GM12878 (cell line): ENCODE measurements at regions not wholly inside any gene's neighbourhood (a gene's known extent, or its start where the extent isn't known, plus 50 kb on each side); places are given as distances from the start of the nearest gene placed in this dataset.

Experiments used
- ATF3 ChIP-seq: IDR thresholded peaks from 2 replicates; pipeline ENCODE4 v1.6.1; 2011; ENCODE audit warnings: low read depth, mild to moderate bottlenecking, low read length, moderate library complexity, borderline replicate concordance; ENCODE audit errors: extremely low read depth
- EP300 ChIP-seq, 2 experiments: fragments of 150-350 bp in 1 of 2; IDR thresholded peaks; 2 replicates each; pipeline ENCODE4 v1.6.1; 2011 to 2012; ENCODE audit warnings: low read depth in 2 of 2, low read length in 2 of 2, borderline replicate concordance in 1 of 2, improper control_type of control experiment in 1 of 2, inconsistent platforms in 1 of 2; ENCODE audit not compliant: control insufficient read depth in 1 of 2
- EZH2 ChIP-seq: IDR thresholded peaks from 2 replicates; pipeline ENCODE4 v1.6.1; 2012; ENCODE audit warnings: low read depth, mild to moderate bottlenecking, control low read depth, inconsistent platforms, low read length, borderline replicate concordance; ENCODE audit not compliant: control insufficient read depth
- PKNOX1 ChIP-seq: fragments of 450-650 bp; IDR thresholded peaks from 2 replicates; pipeline ENCODE4 v1.6.1; 2016; ENCODE audit warnings: mild to moderate bottlenecking
- POLR2A ChIP-seq: IDR thresholded peaks from 2 replicates; pipeline ENCODE4 v1.6.1; 2011; ENCODE audit warnings: low read depth, mild to moderate bottlenecking, low read length
- SUZ12 ChIP-seq: fragments of 200-600 bp; sonication (generic); IDR thresholded peaks from one replicate; pipeline ENCODE4 v1.6.1; 2018; ENCODE audit warnings: antibody characterized with exemption, mild to moderate bottlenecking; ENCODE audit not compliant: unreplicated experiment
- YY1 ChIP-seq: IDR thresholded peaks from 2 replicates; pipeline ENCODE4 v1.6.1; 2011; ENCODE audit warnings: low read depth, mild to moderate bottlenecking, low read length
- ZNF207 ChIP-seq: fragments of 450-650 bp; IDR thresholded peaks from 2 replicates; pipeline ENCODE4 v1.6.1; 2014; ENCODE audit warnings: antibody characterized with exemption, mild to moderate bottlenecking, borderline replicate concordance
- TF ChIP-seq, protein P1 (sequence below), 3 experiments: IDR thresholded peaks in 2 of 3; conservative IDR thresholded peaks in 1 of 3; 2 replicates each; pipeline ENCODE4 v1.5.1; 2011; ENCODE audit warnings: low read depth in 3 of 3, low read length in 3 of 3, mild to moderate bottlenecking in 3 of 3, control low read depth in 2 of 3, moderate library complexity in 2 of 3, inconsistent platforms in 1 of 3, mixed read lengths in 1 of 3; ENCODE audit not compliant: control insufficient read depth in 2 of 3, insufficient read depth in 1 of 3; ENCODE audit errors: extremely low read depth in 1 of 3
- TF ChIP-seq, protein P2 (sequence below): fragments of 450-650 bp; IDR thresholded peaks from 2 replicates; pipeline ENCODE4 v1.6.1; 2018; ENCODE audit warnings: borderline replicate concordance, mild to moderate bottlenecking; ENCODE audit not compliant: partially characterized antibody

DNA sequence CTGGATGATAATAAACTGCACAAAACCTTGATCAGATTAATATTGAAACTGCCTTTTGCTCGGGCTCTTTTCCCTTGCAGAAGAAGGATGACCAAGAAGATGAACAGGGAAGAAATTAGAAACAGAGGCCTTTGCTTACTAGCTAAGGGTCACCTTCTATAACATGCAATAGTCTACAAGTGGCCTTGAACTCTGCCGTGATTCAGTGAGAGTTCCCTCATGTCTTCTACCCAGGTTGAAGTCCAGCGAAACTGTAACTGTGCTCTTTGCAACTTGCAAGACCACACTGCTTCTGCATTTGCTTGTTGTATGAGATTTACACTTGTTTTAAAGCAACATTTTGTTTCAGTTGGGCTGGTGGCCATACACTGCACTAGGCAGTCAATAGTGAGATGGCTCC lies 108.4 kb downstream of the IGLL1 start:
- TF ChIP-seq, protein P1, sequence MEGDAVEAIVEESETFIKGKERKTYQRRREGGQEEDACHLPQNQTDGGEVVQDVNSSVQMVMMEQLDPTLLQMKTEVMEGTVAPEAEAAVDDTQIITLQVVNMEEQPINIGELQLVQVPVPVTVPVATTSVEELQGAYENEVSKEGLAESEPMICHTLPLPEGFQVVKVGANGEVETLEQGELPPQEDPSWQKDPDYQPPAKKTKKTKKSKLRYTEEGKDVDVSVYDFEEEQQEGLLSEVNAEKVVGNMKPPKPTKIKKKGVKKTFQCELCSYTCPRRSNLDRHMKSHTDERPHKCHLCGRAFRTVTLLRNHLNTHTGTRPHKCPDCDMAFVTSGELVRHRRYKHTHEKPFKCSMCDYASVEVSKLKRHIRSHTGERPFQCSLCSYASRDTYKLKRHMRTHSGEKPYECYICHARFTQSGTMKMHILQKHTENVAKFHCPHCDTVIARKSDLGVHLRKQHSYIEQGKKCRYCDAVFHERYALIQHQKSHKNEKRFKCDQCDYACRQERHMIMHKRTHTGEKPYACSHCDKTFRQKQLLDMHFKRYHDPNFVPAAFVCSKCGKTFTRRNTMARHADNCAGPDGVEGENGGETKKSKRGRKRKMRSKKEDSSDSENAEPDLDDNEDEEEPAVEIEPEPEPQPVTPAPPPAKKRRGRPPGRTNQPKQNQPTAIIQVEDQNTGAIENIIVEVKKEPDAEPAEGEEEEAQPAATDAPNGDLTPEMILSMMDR (IDR thresholded peaks at IDR 0.05 in 2 of 3, conservative IDR thresholded peaks at IDR 0.05 in 1 of 3; ENCODE audit: control insufficient read depth in 2 of 3, extremely low read depth in 1 of 3, insufficient read depth in 1 of 3, low read depth in 3 of 3, low read length in 3 of 3): no peak
- TF ChIP-seq YY1 (no peak), ATF3 (no peak), EP300 (IDR thresholded peaks at IDR 0.05; ENCODE audit: borderline replicate concordance in 1 of 2, control insufficient read depth in 1 of 2, low read depth in 2 of 2, low read length in 2 of 2) (no peak), PKNOX1 (no peak), POLR2A (no peak), SUZ12 (no peak), ZNF207 (no peak), EZH2 (no peak)
- TF ChIP-seq, protein P2, sequence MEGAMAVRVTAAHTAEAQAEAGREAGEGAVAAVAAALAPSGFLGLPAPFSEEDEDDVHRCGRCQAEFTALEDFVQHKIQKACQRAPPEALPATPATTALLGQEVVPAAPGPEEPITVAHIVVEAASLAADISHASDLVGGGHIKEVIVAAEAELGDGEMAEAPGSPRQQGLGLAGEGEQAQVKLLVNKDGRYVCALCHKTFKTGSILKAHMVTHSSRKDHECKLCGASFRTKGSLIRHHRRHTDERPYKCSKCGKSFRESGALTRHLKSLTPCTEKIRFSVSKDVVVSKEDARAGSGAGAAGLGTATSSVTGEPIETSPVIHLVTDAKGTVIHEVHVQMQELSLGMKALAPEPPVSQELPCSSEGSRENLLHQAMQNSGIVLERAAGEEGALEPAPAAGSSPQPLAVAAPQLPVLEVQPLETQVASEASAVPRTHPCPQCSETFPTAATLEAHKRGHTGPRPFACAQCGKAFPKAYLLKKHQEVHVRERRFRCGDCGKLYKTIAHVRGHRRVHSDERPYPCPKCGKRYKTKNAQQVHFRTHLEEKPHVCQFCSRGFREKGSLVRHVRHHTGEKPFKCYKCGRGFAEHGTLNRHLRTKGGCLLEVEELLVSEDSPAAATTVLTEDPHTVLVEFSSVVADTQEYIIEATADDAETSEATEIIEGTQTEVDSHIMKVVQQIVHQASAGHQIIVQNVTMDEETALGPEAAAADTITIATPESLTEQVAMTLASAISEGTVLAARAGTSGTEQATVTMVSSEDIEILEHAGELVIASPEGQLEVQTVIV: no peak
